ENCODE measurements at regions not wholly inside any gene's neighbourhood (a gene's known extent, or its start where the extent isn't known, plus 50 kb on each side); places are given as distances from the start of the nearest gene placed in this dataset.

GRCh38 chr5:168110870-168111832 lies 180.3 kb upstream of the WWC1 start:
- TF ChIP-seq, protein P1, sequence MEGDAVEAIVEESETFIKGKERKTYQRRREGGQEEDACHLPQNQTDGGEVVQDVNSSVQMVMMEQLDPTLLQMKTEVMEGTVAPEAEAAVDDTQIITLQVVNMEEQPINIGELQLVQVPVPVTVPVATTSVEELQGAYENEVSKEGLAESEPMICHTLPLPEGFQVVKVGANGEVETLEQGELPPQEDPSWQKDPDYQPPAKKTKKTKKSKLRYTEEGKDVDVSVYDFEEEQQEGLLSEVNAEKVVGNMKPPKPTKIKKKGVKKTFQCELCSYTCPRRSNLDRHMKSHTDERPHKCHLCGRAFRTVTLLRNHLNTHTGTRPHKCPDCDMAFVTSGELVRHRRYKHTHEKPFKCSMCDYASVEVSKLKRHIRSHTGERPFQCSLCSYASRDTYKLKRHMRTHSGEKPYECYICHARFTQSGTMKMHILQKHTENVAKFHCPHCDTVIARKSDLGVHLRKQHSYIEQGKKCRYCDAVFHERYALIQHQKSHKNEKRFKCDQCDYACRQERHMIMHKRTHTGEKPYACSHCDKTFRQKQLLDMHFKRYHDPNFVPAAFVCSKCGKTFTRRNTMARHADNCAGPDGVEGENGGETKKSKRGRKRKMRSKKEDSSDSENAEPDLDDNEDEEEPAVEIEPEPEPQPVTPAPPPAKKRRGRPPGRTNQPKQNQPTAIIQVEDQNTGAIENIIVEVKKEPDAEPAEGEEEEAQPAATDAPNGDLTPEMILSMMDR (IDR thresholded peaks at IDR 0.05): no peak

GRCh38 chr5:168114444-168115017 lies 176.9 kb upstream of the WWC1 start:
- TF ChIP-seq, protein P1 (IDR thresholded peaks at IDR 0.05): peak; percentile 92

DNA sequence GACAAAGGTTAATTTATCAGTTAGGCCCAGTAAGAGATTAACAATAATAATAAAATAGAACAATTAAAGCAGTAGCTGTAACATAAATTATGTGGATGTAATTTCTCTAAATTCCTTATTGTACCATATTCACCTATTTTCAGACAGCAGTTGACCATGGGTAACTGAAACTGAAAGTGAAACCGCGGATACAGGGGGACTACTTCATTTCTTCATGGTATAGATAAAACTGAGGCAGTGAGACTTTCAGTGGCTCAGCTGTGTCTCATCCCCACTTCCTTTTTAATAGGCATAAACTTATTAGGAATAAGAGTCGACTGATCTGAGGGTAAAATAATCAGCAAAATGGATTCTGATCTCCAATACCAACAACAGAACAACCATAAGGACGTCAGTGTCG lies 174.0 kb upstream of the WWC1 start:
- TF ChIP-seq, protein P1 (IDR thresholded peaks at IDR 0.05): no peak

GRCh38 chr5:168118042-168118668 lies 173.3 kb upstream of the WWC1 start:
- TF ChIP-seq, protein P1 (IDR thresholded peaks at IDR 0.05): no peak

GRCh38 chr5:168120401-168121137 lies 170.9 kb upstream of the WWC1 start:
- TF ChIP-seq, protein P1 (IDR thresholded peaks at IDR 0.05): no peak

- TF ChIP-seq, protein P1 (IDR thresholded peaks at IDR 0.05): no peak
Observed at GRCh38 chr5:168121138-168121494, 170.3 kb upstream of the WWC1 start.

Measured in LNCAP (cell line).